ENCODE measurements at regions not wholly inside any gene's neighbourhood (a gene's known extent, or its start where the extent isn't known, plus 50 kb on each side); places are given as distances from the start of the nearest gene placed in this dataset.

DNA sequence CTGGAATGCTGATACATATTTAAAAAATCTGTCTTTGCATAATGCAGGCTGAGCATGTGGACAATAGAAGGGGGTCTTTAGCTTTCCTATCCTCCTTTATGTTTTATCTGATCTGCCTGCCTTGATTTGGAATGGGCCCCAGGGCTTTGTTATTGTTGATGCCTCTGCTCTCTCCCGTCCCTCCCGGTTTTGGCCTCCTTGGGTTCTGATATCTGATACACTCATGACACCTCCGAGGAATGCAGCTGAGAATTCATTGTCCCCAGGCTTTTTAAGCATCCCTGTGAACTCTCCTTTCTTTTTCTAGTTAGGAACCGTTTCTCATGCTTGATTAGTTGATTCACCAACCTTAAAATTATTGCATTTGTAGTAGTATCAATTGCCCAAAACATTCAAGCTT is 185.5 kb upstream of the RALGAPA2 start:
- TF ChIP-seq EZH2 (IDR thresholded peaks at IDR 0.05; ENCODE audit: insufficient read depth, low read length), result no peak
- TF ChIP-seq, protein P1, sequence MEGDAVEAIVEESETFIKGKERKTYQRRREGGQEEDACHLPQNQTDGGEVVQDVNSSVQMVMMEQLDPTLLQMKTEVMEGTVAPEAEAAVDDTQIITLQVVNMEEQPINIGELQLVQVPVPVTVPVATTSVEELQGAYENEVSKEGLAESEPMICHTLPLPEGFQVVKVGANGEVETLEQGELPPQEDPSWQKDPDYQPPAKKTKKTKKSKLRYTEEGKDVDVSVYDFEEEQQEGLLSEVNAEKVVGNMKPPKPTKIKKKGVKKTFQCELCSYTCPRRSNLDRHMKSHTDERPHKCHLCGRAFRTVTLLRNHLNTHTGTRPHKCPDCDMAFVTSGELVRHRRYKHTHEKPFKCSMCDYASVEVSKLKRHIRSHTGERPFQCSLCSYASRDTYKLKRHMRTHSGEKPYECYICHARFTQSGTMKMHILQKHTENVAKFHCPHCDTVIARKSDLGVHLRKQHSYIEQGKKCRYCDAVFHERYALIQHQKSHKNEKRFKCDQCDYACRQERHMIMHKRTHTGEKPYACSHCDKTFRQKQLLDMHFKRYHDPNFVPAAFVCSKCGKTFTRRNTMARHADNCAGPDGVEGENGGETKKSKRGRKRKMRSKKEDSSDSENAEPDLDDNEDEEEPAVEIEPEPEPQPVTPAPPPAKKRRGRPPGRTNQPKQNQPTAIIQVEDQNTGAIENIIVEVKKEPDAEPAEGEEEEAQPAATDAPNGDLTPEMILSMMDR (IDR thresholded peaks at IDR 0.05; ENCODE audit: insufficient read depth, low read depth, low read length), result no peak
